WTC11 (cell line): ENCODE measurements at regions not wholly inside any gene's neighbourhood (a gene's known extent, or its start where the extent isn't known, plus 50 kb on each side); places are given as distances from the start of the nearest gene placed in this dataset.
"Not testable (repeated sequence)": the region's sequence is repeated elsewhere in the genome, so short reads cannot be mapped to it uniquely, and the experiment has no call there.

Experiments
- ATAC-seq: fragments of 200-7000 bp; cut with Tn5 transposase; 2 replicates; pipeline ENCODE4 v1.10.0; 2021; ENCODE audit warnings: mild to moderate bottlenecking, moderate library complexity
- CTCF ChIA-PET: fragments of 300-600 bp; sonication (Branson Sonifier 250); formaldehyde crosslinking; loops from one replicate; lab custom pipeline; 2021; ENCODE audit warnings: antibody characterized with exemption; lab: Charles Lee
- POLR2A ChIA-PET: fragments of 350-600 bp; sonication (Branson Sonifier 250); formaldehyde crosslinking; loops from one replicate; lab custom pipeline; 2021; ENCODE audit warnings: antibody characterized with exemption; lab: Charles Lee
- DNase-seq: peaks from one replicate; pipeline ENCODE4 v3.0.0; 2021; ENCODE audit warnings: low spot score
- H3K27ac Mint-ChIP-seq: 2 replicates; pipeline ENCODE4 v1.8.0; 2021; ENCODE audit warnings: mixed read lengths
- H3K27me3 Mint-ChIP-seq: 2 replicates; pipeline ENCODE4 v1.8.0; 2021; ENCODE audit warnings: low read depth, mild to moderate bottlenecking, moderate library complexity, mixed read lengths
- H3K36me3 Mint-ChIP-seq: 2 replicates; pipeline ENCODE4 v1.8.0; 2021; ENCODE audit warnings: mixed read lengths
- H3K4me1 Mint-ChIP-seq: 2 replicates; pipeline ENCODE4 v1.8.0; 2022; ENCODE audit warnings: mixed read lengths
- H3K4me3 Mint-ChIP-seq: 2 replicates; pipeline ENCODE4 v1.8.0; 2021; ENCODE audit warnings: mild to moderate bottlenecking, moderate library complexity, mixed read lengths
- H3K9me3 Mint-ChIP-seq: 2 replicates; pipeline ENCODE4 v1.8.0; 2021; ENCODE audit warnings: mixed read lengths
- GABPB1 ChIP-seq: sonication (generic); formaldehyde crosslinking; IDR thresholded peaks from 2 replicates; pipeline ENCODE4 v1.8.1; 2023; ENCODE audit warnings: mild to moderate bottlenecking, missing genetic modification reagents

GRCh38 chr15:22665059-22665702, 121.3 kb upstream of the NIPA1 start:
- TF ChIP-seq GABPB1 (CRISPR knock-in tag), result 0 out of 2 replicates have a peak, but pooled peaks have one; percentile 41
- TF ChIP-seq, all 79 proteins: peak for 1; not testable (repeated sequence) for 78
- H3K36me3 Mint-ChIP-seq, DNase-seq, H3K4me1 Mint-ChIP-seq, CTCF ChIA-PET, ATAC-seq, H3K27ac Mint-ChIP-seq, H3K9me3 Mint-ChIP-seq, POLR2A ChIA-PET: not testable (repeated sequence)
- H3K4me3 Mint-ChIP-seq, result peak overlapping the region; percentile 67
- H3K27me3 Mint-ChIP-seq, result peaks cover 39% of the 10 kb centered on the region

DNA sequence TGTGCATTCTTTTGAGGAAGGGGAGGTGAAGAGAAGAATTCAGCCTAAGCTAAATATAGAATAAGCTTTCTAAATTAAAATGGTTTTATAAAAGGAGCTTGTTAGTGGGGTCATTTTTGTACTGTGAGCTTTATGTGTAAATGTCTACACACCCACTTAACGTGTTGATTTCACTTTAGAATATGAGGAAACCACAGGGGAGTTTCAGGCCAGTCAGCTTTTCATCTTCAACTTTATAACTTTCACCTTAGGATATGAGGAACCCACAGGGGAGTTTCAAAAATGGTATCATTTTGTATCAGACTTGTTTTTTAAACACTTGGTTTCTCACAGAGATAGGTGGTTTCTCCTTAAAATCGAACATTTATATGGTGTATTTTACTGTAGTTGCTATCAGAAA, 120.7 kb upstream of the NIPA1 start:
- H3K9me3 Mint-ChIP-seq, CTCF ChIA-PET, DNase-seq, POLR2A ChIA-PET, H3K4me1 Mint-ChIP-seq, H3K27ac Mint-ChIP-seq, ATAC-seq, H3K36me3 Mint-ChIP-seq: not testable (repeated sequence)
- Mint-ChIP-seq H3K27me3 (peaks cover 39% of the 10 kb centered on the region), H3K4me3 (peak overlapping the region; percentile 67)

GRCh38 chr15:22684786-22685185, 101.7 kb upstream of the NIPA1 start:
- H3K27ac Mint-ChIP-seq, CTCF ChIA-PET, DNase-seq, H3K4me1 Mint-ChIP-seq, H3K4me3 Mint-ChIP-seq, H3K27me3 Mint-ChIP-seq, ATAC-seq, H3K36me3 Mint-ChIP-seq, POLR2A ChIA-PET: not testable (repeated sequence)
- H3K9me3 Mint-ChIP-seq, result peaks cover 11% of the 10 kb centered on the region

- H3K9me3 Mint-ChIP-seq, POLR2A ChIA-PET, H3K27me3 Mint-ChIP-seq: not testable (repeated sequence)
These were observed 86.6 kb upstream of the NIPA1 start for GRCh38 chr15:22699881-22700280.

DNA sequence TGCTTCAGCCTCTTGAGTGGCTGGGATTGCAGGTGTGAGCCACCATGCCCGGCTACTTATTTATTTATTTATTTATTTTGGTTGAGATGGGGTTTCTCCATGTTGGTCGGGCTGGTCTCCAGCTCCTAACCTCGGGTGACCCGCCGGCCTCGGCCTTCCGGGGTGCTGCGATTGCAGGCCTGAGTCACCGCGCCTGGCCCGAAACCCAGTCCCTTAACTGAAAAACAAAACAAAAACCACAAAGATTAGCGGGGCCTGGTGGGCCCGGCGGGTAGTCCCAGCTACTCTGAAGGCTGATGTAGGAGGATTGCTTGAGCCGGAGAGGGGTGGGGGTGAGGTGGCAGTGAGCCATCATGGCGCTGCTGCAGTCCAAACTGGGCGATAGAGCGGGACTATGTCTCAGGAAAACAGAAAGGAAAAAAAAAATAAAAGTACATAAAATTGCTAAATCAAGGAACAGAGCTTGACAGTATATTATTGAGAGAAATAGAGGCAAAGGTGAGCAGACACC, 75.6 kb upstream of the NIPA1 start:
- H3K27me3 Mint-ChIP-seq, result peaks cover 24% of the 10 kb centered on the region
- POLR2A ChIA-PET, H3K36me3 Mint-ChIP-seq, H3K4me1 Mint-ChIP-seq, ATAC-seq, CTCF ChIA-PET, H3K27ac Mint-ChIP-seq, DNase-seq, H3K4me3 Mint-ChIP-seq, H3K9me3 Mint-ChIP-seq: not testable (repeated sequence)

More at GRCh38 chr15:22699881-22700280, 86.6 kb upstream of the NIPA1 start:
- DNase-seq, H3K27ac Mint-ChIP-seq, ATAC-seq, H3K36me3 Mint-ChIP-seq, H3K4me1 Mint-ChIP-seq, CTCF ChIA-PET, H3K4me3 Mint-ChIP-seq: not testable (repeated sequence)

GRCh38 chr15:22713933-22714332, 72.5 kb upstream of the NIPA1 start:
- CTCF ChIA-PET, POLR2A ChIA-PET, ATAC-seq, H3K36me3 Mint-ChIP-seq, DNase-seq, H3K27ac Mint-ChIP-seq, H3K9me3 Mint-ChIP-seq, H3K4me1 Mint-ChIP-seq: not testable (repeated sequence)
- peaks cover 33% of the 10 kb centered on the region for H3K27me3 Mint-ChIP-seq
- peak overlapping the region; percentile 53 for H3K4me3 Mint-ChIP-seq

- DNase-seq, result peak; percentile 15
- H3K36me3 Mint-ChIP-seq, POLR2A ChIA-PET, H3K9me3 Mint-ChIP-seq, CTCF ChIA-PET, H3K27ac Mint-ChIP-seq, H3K4me1 Mint-ChIP-seq: not testable (repeated sequence)
- Mint-ChIP-seq H3K4me3 (peak overlapping the region; percentile 58), H3K27me3 (peaks cover 33% of the 10 kb centered on the region)
- ATAC-seq, result peak; percentile 83
These were observed 71.9 kb upstream of the NIPA1 start for GRCh38 chr15:22714358-22715132.

- H3K36me3 Mint-ChIP-seq, DNase-seq, H3K27ac Mint-ChIP-seq, CTCF ChIA-PET, H3K4me1 Mint-ChIP-seq, POLR2A ChIA-PET, ATAC-seq, H3K9me3 Mint-ChIP-seq: not testable (repeated sequence)
- Mint-ChIP-seq H3K4me3 (peak overlapping the region; percentile 58), H3K27me3 (peaks cover 33% of the 10 kb centered on the region)
These were observed 71.2 kb upstream of the NIPA1 start for GRCh38 chr15:22715133-22715845.

- H3K4me3 Mint-ChIP-seq, DNase-seq, H3K9me3 Mint-ChIP-seq, CTCF ChIA-PET, H3K27ac Mint-ChIP-seq, H3K36me3 Mint-ChIP-seq, POLR2A ChIA-PET, ATAC-seq: not testable (repeated sequence)
- Mint-ChIP-seq H3K27me3 (peaks cover 18% of the 10 kb centered on the region), H3K4me1 (peaks cover 11% of the 10 kb centered on the region)
These were observed 66.5 kb upstream of the NIPA1 start for GRCh38 chr15:22719980-22720379.

GRCh38 chr15:22726104-22726503, 60.3 kb upstream of the NIPA1 start:
- POLR2A ChIA-PET, DNase-seq, H3K9me3 Mint-ChIP-seq, H3K27ac Mint-ChIP-seq, ATAC-seq, H3K36me3 Mint-ChIP-seq, H3K27me3 Mint-ChIP-seq, H3K4me3 Mint-ChIP-seq, H3K4me1 Mint-ChIP-seq, CTCF ChIA-PET: not testable (repeated sequence)

DNA sequence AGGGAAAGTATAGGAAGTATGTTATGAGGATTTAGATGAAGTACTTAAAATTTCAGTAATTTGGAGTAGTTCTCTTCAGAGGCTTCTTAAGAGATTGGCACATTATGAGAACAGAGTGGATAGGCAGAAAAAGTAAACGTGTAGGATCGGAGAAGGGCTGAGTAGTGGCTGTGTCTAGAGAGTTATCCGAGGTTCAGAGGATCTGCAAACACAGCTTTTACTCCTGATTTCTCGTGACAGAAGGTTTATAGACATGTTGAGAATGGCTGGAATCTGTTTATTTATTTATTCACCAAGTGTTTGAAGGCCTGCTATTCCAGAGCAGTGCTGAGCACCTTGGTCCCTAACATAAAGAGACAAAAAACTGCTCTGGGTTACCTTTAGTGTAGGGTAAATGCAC, 51.4 kb upstream of the NIPA1 start:
- ATAC-seq, DNase-seq, H3K4me3 Mint-ChIP-seq, H3K4me1 Mint-ChIP-seq, CTCF ChIA-PET, H3K27ac Mint-ChIP-seq, H3K36me3 Mint-ChIP-seq, POLR2A ChIA-PET, H3K27me3 Mint-ChIP-seq, H3K9me3 Mint-ChIP-seq: not testable (repeated sequence)
